H4 (cell line): ENCODE measurements at regions not wholly inside any gene's neighbourhood (a gene's known extent, or its start where the extent isn't known, plus 50 kb on each side); places are given as distances from the start of the nearest gene placed in this dataset.

ENCODE experiments used
- DNase-seq: peaks from one replicate; pipeline ENCODE4 v3.0.0-alpha.2; 2015; ENCODE audit warnings: low spot score

- DNase-seq = peak; percentile 16
Observed at GRCh38 chr1:221162352-221162751, 283.1 kb downstream of the HLX start.

GRCh38 chr1:221162939-221163338 lies 283.7 kb downstream of the HLX start:
- no peak for DNase-seq

- DNase-seq = no peak
Observed at GRCh38 chr1:221164029-221164428, 284.8 kb downstream of the HLX start.

GRCh38 chr1:221164951-221165838 lies 286.0 kb downstream of the HLX start:
- DNase-seq = no peak

GRCh38 chr1:221165839-221166500 lies 286.7 kb downstream of the HLX start:
- no peak for DNase-seq

GRCh38 chr1:221166559-221167318 lies 287.5 kb downstream of the HLX start:
- DNase-seq = no peak

DNA sequence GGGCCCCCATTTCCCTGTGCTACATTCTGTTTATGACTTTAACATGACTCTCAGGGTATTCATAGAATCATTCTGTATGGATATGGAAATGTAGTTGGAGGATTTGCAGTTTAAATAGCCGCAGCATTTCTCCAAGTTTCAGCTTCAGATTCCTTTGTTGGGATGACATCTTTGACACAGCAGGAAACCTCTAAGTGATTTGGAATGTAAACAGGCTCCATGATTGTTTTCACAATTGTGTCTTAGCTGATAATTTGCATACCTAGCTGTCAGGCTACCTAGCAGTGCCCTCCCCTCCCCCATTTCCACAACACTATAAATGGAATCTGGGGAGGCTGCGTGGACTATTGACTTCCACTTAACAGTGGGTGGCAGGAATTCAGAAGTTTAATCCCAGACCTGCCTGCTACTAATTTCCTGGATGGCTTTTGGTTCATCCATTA lies 290.2 kb downstream of the HLX start:
- DNase-seq = no peak

DNA sequence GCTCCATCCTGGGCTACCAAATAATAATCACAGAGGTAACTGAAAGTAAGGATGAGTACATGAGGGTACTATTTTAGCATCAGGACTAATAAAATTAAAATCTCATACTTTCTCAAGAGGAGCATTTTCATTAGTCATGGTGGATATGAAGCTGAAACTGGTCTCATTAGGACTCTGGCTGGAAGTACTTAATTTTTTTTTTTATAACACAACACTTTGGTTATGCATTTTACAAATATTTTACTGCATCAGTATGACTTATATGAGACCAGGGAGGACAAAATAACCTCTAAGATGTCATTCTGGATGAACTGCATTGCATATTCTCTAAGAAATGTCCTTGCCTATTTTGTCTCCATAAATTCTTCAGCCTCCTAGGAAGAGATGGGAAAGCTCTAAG lies 290.9 kb downstream of the HLX start:
- DNase-seq = no peak

DNA sequence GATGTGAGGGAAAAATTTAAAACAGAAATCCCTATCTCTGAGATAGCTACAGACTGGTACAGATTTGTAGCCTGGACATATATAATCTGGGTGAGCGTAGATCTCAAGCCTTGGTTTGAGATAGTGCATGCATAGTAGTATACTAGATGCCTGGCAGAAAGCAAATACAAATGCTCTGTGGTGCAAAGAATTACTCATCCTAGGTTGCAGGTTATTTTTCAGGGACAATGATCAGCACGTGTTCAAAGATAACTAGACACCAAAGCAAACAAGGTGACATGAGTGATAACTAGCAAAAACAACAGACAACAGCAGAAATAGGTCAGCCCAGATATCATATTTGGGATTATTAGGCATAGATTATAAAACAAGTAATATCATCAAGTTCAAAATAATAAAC lies 292.5 kb downstream of the HLX start:
- DNase-seq = no peak

GRCh38 chr1:221172841-221173240 lies 293.6 kb downstream of the HLX start:
- no peak for DNase-seq

DNA sequence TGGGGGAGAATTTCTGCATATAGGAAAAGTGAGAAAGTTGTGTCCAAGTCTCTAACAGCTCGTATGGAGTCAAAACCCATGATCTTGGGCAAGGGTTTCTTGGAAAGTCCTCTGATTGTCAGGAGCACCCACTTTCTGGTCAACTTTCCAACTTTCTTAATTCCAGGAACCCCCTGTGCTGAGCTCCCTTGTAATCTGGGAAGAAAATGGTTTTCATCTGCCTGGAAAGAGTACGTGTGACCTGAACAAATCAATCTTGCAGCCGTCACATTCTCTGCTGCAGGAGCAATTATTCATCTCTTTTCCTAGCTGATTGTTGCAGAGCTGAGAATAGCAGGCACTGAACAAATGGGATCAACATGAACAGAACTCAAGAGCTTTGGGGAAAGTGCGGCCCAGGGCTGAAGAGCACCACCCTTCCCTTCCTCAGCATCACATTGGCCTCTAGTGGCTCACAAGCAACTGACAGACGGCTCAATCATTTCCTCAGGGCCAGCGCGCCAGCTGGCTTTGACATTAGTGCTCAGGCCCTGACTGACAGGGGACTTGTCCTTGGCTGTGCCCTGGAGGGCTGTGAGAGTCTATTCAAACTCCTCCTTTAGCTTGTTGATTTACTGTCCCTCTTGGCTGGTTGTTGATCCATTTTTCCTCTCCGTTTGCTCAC lies 295.2 kb downstream of the HLX start:
- no peak for DNase-seq

DNA sequence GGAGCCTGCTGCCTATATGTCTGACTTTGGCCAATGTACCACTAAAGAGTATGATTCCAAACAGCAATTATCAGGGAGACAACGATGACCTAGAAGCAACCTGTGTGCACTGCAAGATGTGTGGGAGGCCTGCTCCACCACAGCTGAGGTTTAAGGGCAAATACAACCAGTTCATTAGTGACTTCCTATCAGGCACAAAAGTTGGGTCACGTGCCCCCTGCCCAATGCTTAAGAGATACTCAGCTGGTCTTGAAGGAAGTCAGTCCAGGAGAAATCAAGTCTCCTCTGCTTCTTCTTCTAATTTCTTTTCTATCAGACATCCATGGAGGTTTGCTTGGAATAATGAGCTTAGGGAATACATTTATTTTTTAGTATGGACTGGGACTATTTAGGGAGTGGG lies 296.0 kb downstream of the HLX start:
- no peak for DNase-seq

- DNase-seq = no peak
Observed at GRCh38 chr1:221180704-221181368, 301.6 kb downstream of the HLX start.

- no peak for DNase-seq
Observed at GRCh38 chr1:221182791-221183533, 303.7 kb downstream of the HLX start.

GRCh38 chr1:221184131-221184794 lies 305.0 kb downstream of the HLX start:
- DNase-seq = no peak

GRCh38 chr1:221187174-221187573 lies 307.9 kb downstream of the HLX start:
- DNase-seq = no peak

- no peak for DNase-seq
Observed at GRCh38 chr1:221188458-221188857, 309.2 kb downstream of the HLX start.

DNA sequence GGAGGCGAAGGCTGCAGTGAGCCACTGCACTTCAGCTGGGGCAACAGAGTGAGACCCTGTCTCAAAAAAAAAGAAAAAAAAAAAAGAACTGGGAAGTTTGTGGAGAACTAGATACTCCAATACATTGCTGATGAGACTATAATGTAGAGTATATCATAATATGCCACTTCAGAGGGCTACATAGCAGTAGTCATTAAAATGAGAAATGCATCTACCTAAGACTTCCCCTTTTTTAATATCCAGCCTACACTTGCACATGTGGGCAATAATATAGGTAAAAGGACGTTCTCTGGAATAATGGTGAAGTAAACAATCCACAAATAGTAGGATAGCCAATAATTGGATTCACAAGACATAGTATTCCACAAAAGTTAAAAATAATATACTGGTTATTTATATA lies 311.0 kb downstream of the HLX start:
- no peak for DNase-seq

DNA sequence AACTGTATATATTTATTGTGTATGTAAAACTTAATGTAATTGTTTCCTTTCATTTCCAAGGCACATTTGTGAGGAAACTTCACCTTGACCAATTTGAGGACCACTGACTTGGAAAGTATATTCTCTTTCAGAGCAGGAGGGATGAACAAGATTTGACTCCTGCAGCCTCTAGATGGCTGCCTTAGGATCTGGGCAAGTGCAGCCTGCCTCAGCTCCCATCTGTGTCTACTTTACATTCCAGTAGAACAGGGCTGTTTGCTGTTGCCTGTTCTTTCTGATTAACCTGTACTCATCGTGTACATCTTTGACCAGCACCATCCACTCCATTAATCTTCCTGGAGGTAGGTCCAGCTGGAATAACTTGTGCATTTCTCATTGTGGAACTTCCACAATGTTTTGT lies 312.8 kb downstream of the HLX start:
- DNase-seq = no peak

- no peak for DNase-seq
Observed at GRCh38 chr1:221200464-221200863, 321.2 kb downstream of the HLX start.
